Stimulated activated CD4-positive, alpha-beta T cell treated with anti-CD3 and anti-CD28 coated beads, Interleukin-12 subunit alpha, Interleukin-12 subunit beta, amount 100 ng/mL, for 24 hours (primary cell): ENCODE measurements at regions not wholly inside any gene's neighbourhood (a gene's known extent, or its start where the extent isn't known, plus 50 kb on each side); places are given as distances from the start of the nearest gene placed in this dataset.
"Not testable (repeated sequence)": the region's sequence is repeated elsewhere in the genome, so short reads cannot be mapped to it uniquely, and the experiment has no call there.

ENCODE experiments used
- DNase-seq, 2 experiments: peaks; one replicate each; pipeline ENCODE4 v3.0.0-alpha.2; 2020; ENCODE audit warnings: low read depth in 2 of 2

DNA sequence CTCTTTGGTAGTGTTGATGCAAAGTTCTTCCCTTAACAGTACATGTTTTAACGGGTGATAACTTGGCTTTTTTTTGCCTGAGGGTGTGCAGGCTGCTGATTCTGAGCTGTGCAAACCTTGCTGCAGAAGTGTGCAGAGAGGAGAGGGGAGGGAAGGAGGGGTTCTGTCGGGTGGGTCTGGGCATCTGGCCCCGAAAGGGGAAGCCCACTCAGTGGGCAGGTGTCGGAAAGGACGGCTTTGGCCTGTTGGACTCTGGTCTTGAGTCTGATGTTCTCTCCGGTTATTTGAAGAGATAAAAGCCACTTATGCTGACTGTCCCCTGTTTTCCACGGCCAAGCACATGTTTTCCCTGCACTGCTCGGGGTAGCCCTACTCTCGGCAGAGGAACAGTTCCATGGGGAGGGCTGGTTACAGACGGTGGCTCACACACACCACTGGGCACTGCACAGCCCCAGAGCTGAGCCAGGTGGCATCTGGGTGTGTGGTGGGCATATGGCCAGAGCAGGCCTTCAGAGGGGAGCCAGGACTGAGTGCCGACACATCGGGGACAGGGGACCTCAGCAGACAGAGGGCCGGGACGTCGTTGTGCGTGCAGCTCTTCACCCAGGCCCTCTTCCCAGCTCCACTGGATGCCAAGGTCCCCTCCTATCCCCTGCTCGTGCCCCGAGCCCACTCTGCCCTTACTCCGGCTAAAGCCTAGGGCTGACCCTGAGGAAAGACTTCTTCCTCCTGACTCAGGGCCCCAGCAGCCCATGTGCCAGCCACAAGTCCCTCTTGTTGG, 93.2 kb downstream of the TEX29 start:
- DNase-seq: no peak

DNA sequence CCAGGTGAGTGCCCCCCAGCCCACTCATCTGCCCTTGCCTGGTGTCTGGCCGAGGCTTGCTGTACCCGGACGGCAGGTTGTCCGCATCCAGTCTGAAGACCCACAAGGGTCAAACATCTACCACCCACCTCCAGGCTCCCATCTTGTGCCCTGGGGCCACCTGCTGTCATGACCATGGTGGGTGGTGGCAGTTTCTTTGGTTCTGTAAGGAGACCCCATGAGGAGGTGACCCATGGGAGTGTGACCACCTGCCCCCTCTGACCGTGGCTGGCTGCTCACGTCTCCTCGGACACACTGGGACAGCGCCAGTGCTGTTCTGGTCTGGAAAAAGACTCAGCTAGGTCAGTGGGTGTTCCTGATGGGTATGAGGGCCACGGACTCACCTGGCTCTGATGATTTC, 93.9 kb downstream of the TEX29 start:
- DNase-seq: no peak

DNA sequence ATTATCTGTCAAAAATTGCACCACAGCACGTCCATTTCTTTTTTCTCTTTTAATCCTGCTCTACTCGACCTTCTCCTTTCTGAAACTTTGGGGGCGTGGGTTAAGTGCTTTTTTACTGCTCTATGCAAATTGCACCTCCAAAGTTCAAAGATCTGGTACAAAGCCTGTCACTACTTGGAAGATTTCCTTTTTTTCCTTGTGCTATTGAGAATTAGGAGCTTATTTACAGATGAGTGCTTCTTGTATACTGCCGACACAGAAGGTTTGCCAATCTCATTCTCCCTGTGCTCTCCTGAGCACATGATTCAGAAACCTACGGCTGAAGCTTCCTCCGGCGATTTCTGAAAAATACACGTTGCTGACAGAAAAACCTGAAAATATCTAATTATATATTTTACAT, 94.8 kb downstream of the TEX29 start:
- no peak for DNase-seq

DNA sequence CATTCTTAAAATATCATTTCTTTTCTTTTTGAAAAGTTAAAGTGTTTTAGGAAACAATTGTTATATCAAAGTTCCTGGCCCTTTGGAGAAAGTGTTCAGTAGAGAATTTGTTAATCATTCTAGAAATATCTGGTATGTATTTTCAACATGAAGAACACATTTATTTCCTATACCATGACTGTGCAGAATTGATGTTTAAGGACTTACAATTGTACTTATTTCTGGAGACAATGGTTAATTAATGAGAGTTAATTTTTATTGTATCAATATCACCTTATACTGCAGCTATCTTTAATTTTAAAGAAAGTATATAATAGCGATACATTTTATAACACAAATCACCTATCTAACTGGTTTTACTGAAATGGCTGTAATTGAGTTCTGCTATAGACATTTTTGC, 95.3 kb downstream of the TEX29 start:
- no peak for DNase-seq

DNA sequence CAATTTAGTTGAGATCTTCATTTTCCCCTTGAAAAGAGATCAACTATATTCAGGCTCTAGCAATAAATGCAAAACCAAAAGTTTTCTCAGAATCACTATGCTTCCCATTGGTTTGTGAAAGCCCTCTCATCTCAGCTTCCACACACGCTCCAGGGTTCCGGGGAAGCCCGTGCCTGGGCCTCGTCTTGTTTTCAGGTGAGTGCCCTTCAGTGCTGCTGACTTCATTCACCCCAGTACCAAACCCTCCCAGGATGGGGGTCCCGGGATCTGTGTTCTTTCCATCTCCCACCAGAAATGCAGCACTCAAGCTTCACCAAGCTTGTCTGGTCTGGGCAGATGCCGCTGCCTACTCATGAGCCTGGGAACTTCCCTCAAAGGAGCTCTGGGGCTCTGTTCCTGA, 97.7 kb downstream of the TEX29 start:
- no peak for DNase-seq

DNA sequence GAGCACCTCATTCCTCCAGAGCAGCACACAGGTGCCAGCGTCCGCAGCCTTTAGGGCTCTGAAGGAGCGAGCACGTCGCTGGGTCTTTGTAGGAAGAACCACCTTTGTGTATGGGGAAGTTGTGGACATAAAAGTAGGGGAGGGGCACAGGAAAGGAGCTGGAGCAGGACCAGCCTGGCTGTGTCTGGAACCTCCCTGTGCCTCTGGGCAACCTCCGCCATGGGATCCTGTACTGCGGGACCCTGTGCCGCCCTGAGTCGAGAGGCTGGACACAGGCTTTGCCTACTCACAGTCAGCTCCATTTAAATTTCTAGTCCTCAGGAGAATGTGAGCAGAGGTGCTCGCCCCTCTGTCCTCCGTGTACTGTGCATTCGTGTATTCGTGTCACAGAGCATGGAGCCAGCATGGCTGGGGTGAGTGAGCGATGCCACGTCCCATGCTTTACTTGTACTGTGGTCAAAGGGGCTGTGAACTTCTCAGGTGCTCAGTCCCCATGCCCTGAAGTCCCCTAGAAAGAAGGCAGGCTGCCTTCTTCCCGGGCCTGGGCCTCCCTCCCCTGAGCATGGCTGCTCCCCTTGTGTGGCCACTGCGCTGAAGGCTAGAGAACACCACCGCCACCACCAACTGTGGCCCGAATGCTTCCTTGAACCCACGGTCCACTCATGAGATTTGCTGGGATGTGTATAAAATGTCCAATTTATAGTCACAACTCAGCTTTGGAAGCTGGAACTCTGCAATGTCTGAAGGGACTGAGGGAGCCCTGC, 99.9 kb downstream of the TEX29 start:
- no peak for DNase-seq

DNA sequence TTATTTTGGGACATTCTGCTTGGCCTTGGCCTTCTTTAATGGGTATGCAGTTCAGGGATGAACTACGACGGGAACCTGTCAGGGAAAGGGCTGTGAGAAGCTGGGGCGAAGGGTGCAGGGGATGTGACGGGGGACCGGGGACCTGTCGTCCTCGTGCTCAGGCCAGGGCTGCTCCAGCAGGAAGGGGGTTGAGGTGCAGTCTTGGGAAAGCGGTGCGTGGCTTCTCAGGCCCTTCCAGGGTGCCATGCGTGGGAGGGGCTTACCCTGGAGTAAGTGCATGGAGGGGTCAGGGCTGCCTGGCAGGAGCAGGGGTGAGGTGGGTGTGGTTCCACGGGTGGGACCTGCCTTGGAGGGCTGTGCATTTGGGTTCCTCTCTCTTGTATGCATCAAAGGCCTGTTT, 100.8 kb downstream of the TEX29 start:
- DNase-seq: no peak

DNA sequence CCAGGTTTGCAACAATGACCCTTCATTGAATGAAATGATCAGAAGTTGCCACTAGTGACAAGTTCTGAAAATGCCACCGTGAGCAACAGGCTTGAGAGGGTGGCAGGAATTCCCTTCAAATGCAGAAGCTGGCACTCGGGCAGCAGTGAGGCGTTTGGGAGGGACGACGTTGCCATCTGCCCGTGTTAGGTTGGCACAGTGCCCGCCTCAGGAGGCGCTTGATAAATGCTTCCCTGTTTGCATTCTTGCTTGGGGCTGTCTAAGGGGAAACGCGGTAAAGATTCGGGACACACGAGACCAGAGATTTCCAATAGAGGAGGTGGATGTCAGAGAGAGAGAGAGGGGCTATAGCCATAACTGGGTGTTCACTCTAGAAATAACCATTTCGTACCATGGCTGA, 101.9 kb downstream of the TEX29 start:
- no peak for DNase-seq

DNA sequence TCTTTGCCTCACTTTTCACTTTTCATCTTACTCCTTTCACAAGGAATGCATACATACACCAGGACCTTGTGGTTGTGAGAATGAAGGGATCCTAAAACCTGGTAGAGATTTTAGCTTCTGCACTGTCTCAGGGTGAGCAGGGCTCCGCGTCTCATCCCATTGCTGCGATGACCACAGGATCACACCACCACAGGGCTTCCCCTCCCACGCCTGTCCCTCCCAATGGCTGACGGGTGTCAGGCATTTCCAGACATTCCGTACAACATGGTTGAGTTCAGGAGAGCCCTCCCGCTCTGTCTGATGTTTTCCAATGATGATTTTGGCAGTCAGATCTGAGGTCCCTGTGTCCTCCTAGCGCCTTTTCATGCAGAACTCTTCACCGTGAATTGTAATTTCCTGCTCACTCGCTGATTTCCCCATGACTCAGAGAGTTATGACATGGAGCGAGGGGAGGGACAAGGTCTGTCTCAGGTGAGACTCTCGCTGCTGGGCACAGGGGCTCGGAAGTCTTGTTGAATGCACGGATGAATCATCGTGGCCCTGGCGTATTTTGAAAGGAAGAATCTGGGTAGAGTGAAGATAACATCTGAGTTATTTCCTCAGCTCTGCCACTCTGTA, 102.8 kb downstream of the TEX29 start:
- DNase-seq: no peak

DNA sequence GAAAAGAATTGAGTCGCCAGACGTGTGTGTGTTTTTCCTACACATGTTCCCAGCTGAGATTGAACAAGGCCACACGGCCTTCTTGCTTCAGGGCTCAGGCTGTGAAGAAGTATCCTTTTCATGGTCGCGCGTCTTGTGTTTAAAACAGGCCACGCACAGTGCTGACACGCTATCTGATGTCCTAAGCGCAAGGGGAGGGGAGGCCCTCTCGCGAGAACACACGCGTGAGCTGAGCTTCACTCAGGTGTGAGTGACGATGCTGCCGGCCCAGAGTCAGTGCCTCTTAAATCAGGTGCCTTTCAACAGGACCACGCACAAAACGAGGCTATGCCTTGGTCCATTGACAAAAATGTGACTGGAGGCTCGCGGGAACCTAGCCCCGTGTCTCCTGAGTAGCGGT, 103.7 kb downstream of the TEX29 start:
- no peak for DNase-seq

DNA sequence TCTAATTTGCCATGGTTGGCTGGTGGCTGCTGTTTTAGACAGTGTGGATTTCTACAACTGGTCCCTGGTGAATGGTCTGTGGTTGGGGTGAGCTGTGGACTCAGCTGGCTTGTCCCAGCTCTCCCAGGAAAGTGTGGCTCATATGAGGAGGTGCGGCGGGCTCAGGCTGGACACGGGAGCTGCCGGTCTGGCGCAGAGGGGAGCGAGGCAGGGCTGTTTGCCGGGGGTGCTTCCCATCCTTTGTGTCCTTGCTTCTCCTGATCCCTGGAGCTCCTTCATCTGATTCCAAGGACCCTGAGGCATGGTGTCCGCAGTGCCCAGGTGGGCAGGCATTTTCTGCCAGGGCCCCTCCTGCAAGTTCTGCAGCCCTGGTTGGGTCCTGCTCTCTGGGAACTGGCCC, 104.9 kb downstream of the TEX29 start:
- no peak for DNase-seq

DNA sequence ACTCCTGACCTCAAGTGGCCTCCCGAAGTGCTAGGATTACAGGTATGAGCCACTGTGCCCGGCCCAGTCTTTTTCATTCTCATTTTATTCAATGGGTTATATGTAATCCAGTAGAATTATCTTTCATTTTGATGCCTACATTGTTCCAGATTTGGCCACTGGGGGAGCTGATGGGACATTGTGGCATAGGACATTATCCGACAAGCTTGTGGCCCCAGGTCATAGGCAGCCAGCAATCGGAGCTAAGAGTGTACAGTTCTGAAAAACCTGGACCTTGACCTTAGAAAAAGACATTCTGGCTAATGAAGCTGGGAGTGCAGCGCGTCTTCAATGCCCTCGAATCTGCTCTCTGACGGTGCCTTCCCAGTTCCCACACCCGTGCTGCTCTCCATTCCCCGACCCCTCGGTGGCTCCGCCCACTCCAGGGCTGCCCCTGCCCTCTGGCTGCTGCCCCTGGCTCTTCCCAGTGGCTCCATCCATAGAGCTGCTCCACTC, 108.7 kb downstream of the TEX29 start:
- peak; percentile 2 to 53 for DNase-seq

DNA sequence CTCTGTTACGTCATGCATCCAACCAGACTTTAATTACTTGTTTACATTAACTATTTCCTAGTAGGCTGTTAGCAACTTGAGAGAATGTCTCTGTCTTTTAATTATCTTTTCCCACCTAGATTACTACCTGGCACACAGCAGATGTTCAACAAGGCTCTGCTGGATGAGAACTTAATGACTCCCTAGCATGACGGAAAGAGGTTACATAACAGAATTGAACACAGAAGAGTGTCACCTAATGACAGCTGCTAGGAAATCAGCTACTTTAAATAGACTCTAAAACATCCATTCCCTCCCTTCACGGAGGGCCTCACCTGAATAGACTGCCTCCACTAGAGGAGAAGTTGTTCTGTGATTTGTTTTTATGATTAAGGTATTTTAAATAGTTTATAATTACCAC, 110.8 kb downstream of the TEX29 start:
- no peak for DNase-seq

DNA sequence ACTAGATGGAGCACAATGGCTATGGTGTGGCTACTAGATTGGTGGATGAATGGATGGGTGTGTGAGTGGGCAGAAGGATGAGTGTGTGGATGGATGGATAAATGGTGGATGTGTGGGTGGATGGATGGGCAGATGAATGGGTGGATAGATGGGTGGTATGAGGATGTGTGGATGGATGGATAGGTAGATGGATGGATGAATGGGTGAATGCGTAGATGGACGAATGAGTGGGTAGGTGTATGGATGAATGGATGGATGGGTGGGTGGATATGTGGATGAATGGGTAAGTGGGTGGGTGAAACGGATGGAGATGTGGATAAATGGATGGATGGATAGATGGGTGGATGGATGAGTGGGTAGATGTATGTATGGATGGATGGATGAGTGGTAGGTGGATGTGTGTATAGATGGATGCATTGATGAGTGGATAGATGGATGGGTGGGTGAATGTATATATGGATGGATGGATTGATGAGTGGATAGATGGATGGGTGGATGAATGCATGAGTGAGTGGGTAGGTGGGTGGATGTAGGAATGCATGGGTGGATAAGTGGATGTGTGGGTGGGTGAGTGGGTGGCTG, 114.2 kb downstream of the TEX29 start:
- DNase-seq: no peak

DNA sequence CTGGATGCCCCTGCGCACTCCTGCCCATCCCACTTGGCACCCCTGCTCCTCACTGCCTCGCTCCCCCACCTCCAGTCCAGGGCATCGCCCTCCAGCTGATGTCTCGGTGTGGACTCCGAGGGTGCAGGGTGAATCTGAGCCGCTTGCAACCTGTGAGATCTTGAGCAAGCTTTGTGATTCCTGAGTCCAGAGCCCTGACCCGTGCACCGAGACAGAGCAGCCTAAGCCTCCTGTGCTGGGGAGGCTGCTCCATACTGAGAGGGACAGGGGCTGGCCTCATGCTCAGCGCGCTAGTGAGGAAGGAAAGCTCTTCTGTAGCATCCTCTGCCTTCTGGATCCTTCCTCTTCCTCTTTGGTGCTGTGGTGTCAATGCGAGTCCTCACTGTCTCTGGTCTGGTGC, 116.0 kb downstream of the TEX29 start:
- no peak for DNase-seq

DNA sequence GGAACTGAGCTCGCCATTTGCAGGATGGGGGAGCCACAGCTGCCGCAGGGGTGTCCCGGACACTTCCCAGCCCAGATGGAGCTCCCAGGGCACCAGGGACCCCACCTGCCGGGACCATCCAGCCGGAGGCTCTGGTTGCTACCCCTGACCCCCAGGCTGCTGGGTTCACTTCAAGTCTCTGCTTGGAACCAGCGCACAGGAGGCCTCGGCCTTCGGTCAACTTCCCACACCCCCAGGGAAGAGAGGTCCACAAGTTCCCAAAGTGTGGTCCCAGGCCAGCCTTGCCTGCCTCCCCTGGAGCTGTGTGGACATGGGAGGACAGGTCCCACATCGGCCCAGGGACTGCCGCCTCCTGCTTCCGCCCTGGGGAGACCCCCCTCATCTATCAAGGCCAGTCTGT, 117.0 kb downstream of the TEX29 start:
- DNase-seq: no peak

DNA sequence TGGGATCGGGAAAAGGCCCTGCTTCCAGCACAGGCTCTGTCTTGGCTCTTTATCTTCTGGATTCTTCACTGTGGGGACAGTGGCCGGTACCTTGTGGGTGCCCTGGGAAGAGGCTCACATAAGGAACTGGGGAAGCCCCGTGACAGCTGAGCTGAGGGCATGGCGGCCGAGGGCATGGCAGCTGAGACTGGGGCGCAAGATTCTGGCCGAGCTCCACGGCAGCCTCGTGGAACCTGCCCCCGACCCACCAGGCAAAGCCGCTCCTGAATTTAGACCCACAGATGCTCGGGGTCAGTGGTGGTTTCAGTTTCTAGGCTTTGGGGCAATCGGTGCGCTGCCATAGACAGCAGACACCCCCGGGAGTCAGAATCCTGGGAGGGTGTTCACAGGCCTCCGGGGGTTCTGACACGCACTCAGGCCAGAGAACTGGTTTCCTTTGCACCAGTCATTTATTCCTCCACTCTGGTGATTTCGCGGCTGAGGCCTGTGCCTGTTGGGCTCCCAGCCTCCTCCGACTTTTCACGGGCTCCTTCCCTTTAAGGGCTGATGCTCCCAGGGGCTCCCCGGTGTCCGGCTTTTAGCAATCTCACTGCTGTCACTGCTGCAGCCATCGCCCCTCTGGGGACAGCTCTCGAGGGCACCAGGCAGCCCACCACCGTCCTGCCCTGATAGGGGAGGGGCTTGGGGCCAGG, 117.6 kb downstream of the TEX29 start:
- DNase-seq: no peak

DNA sequence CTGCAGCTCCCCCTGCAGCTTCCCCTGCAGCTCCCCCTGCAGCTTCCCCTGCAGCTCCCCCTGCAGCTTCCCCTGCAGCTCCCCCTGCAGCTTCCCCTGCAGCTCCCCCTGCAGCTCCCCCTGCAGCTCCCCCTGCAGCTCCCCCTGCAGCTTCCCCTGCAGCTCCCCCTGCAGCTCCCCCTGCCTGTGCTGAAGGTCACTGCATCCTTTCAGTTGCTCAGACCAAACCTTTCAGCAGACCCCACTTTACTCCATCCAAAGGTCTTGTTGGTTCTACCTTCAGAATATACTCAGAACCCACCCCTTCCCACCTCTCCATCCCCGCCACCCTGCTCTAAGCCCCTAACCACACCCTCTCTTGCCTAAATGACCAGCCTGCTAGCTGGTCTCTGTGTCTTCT, 120.0 kb downstream of the TEX29 start:
- DNase-seq: not testable (repeated sequence)

DNA sequence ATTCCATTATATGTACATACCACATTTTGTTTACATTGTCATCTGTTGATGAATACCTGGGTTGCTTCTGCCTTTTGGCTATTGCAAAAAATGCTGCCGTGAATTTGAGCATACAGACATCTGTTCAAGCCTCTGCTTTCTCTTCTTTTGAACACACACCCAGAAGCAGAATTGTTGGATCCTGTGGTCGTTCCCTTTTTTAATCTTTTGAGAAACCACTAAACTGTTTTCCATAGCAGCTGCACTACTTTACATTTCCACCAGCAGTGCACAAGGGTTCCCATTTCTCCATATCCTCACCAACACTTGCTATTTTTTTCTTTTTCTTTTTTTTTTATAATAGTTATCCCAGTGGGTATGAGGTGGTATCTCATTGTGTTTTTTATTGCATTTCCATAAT, 123.5 kb downstream of the TEX29 start:
- DNase-seq: no peak

DNA sequence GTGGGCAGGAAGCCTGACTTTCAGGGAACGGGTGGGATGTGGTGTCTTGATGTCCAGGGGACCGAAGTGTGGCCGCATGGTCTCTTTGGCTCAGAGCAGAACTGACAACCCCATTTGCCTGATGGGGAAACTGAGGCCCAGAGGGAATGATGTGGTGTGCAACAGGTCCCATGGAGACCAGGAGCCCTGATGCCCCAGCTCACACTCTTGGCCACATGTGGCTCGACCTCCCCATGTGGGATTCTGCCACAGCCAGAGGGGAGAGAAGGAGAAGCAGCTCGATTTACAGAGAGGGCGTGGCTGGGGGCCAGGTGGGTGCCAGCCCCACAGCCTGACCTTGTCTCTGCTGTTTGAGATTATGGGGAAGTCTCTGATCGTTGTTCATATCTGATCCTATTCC, 128.1 kb downstream of the TEX29 start:
- DNase-seq: no peak

DNA sequence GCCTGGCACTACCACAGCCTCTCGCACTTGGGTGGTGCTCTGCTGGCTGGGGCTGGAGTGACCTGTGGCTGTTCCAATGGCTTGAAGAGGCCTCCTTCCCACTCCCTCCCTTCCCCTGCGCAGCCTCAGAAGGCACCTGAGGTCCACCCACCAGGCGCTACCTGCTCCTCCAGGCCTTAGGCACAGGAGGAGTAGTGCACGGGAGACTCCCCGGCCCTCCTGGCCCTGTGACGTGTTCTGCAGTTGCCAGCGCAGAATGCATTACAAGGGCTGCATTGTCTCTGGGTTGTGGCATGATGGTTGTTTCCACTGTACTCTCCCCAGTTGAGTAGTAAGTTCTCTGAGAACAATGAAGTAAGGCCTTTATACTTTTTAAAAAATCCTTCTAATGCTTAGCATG, 128.6 kb downstream of the TEX29 start:
- no peak for DNase-seq

DNA sequence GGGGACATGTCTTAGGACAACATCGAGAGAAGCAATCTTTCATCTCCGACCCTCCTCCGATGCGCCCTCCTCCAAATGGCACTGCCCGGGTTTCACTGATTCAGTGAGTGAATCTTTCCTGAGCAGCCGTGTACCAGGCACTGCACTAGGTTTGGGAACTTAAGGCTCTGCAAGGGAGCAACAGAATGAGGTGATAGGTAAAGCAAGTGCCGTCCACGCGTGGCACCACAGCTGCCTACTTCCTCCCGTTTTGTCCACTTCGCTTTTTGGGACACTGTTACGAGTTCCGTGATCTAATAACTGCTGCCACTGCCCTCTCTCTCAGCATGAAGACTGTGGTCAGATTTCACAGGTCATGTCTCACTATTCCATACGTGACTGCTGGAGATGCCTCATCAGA, 131.0 kb downstream of the TEX29 start:
- DNase-seq: no peak
